ENCODE measurements at regions not wholly inside any gene's neighbourhood (a gene's known extent, or its start where the extent isn't known, plus 50 kb on each side); places are given as distances from the start of the nearest gene placed in this dataset.

GRCh38 chr2:15049096-15049993, 416.8 kb downstream of the LRATD1 start:
- no peak for DNase-seq

- DNase-seq: no peak
Observed at GRCh38 chr2:15050483-15050882, 418.0 kb downstream of the LRATD1 start.

GRCh38 chr2:15053542-15053941, 421.0 kb downstream of the LRATD1 start:
- no peak for DNase-seq

GRCh38 chr2:15058015-15058720, 425.7 kb downstream of the LRATD1 start:
- DNase-seq: peak; percentile 50

- DNase-seq: no peak
Observed at GRCh38 chr2:15058721-15059157, 426.2 kb downstream of the LRATD1 start.

- DNase-seq: no peak
Observed at GRCh38 chr2:15059870-15060512, 427.5 kb downstream of the LRATD1 start.

GRCh38 chr2:15061268-15061667, 428.8 kb downstream of the LRATD1 start:
- no peak for DNase-seq

GRCh38 chr2:15066138-15066537, 433.6 kb downstream of the LRATD1 start:
- no peak for DNase-seq

- DNase-seq: no peak
Observed at GRCh38 chr2:15069149-15069548, 436.6 kb downstream of the LRATD1 start.

- no peak for DNase-seq
Observed at GRCh38 chr2:15072836-15073235, 440.3 kb downstream of the LRATD1 start.

- DNase-seq: no peak
Observed at GRCh38 chr2:15073664-15074063, 441.1 kb downstream of the LRATD1 start.

- no peak for DNase-seq
Observed at GRCh38 chr2:15074319-15074718, 441.8 kb downstream of the LRATD1 start.

GRCh38 chr2:15074751-15075700, 442.5 kb downstream of the LRATD1 start:
- DNase-seq: no peak

GRCh38 chr2:15076668-15077067, 444.2 kb downstream of the LRATD1 start:
- no peak for DNase-seq

GRCh38 chr2:15081356-15081755, 448.8 kb downstream of the LRATD1 start:
- DNase-seq: no peak

GRCh38 chr2:15082105-15083058, 449.9 kb downstream of the LRATD1 start:
- no peak for DNase-seq

GRCh38 chr2:15084826-15085489, 452.4 kb downstream of the LRATD1 start:
- no peak for DNase-seq

- no peak for DNase-seq
Observed at GRCh38 chr2:15092181-15092580, 459.7 kb downstream of the LRATD1 start.

- no peak for DNase-seq
Observed at GRCh38 chr2:15092691-15093090, 460.2 kb downstream of the LRATD1 start.

- no peak for DNase-seq
Observed at GRCh38 chr2:15094161-15094560, 461.6 kb downstream of the LRATD1 start.

- no peak for DNase-seq
Observed at GRCh38 chr2:15096873-15097272, 464.3 kb downstream of the NBAS start.
